GM23338 (cell line): ENCODE measurements at regions not wholly inside any gene's neighbourhood (a gene's known extent, or its start where the extent isn't known, plus 50 kb on each side); places are given as distances from the start of the nearest gene placed in this dataset.

Experiments used
- CREB1 ChIP-seq: fragments of 250-450 bp; sonication (Bioruptor Pico); IDR thresholded peaks from 2 replicates; pipeline ENCODE4 v1.5.0; 2020; ENCODE audit warnings: low read depth, mild to moderate bottlenecking, moderate library complexity
- EZH2 ChIP-seq: fragments of 200-600 bp; sonication (generic); IDR thresholded peaks from one replicate; pipeline ENCODE4 v1.8.0; 2017; ENCODE audit warnings: antibody characterized with exemption, mild to moderate bottlenecking, low read depth; ENCODE audit not compliant: unreplicated experiment
- EZH2phosphoT487 ChIP-seq: fragments of 200-600 bp; sonication (generic); IDR thresholded peaks from one replicate; pipeline ENCODE4 v1.8.1; 2018; ENCODE audit warnings: antibody characterized with exemption; ENCODE audit not compliant: unreplicated experiment
- JUNB ChIP-seq: IDR thresholded peaks from one replicate; pipeline ENCODE4 v1.6.1; 2016; ENCODE audit warnings: antibody characterized with exemption; ENCODE audit not compliant: unreplicated experiment
- NANOG ChIP-seq: IDR thresholded peaks from 2 replicates; pipeline ENCODE4 v1.6.1; 2016; ENCODE audit warnings: antibody characterized with exemption, borderline replicate concordance
- POLR2AphosphoS5 ChIP-seq: IDR thresholded peaks from 2 replicates; pipeline ENCODE4 v1.6.1; 2016; ENCODE audit warnings: antibody characterized with exemption, low read depth
- STAT1 ChIP-seq: IDR thresholded peaks from one replicate; pipeline ENCODE4 v1.6.1; 2016; ENCODE audit warnings: antibody characterized with exemption; ENCODE audit not compliant: unreplicated experiment
- ZNF114 ChIP-seq: fragments of 250-450 bp; sonication (Bioruptor Pico); IDR thresholded peaks from 2 replicates; pipeline ENCODE4 v1.5.0; 2020; ENCODE audit warnings: mild to moderate bottlenecking, moderate library complexity
- ZNF331 ChIP-seq: fragments of 250-450 bp; sonication (Bioruptor Pico); IDR thresholded peaks from 2 replicates; pipeline ENCODE4 v1.5.0; 2020; ENCODE audit warnings: low read depth, mild to moderate bottlenecking, moderate library complexity
- TF ChIP-seq, protein P1 (sequence below), 2 experiments: fragments of 200-600 bp in 1 of 2; sonication (generic) in 1 of 2; conservative IDR thresholded peaks; 2 replicates each; pipeline versions ENCODE4 v1.5.1 to v1.6.1; 2016 to 2017; ENCODE audit warnings: antibody characterized with exemption in 2 of 2, low read depth in 2 of 2, mild to moderate bottlenecking in 2 of 2, moderate library complexity in 1 of 2
- TF ChIP-seq, protein P2 (sequence below): IDR thresholded peaks from one replicate; pipeline ENCODE4 v1.6.1; 2018; ENCODE audit warnings: antibody characterized with exemption; ENCODE audit not compliant: unreplicated experiment
- TF ChIP-seq, protein P3 (sequence below): IDR thresholded peaks from 2 replicates; pipeline ENCODE4 v1.6.1; 2016; ENCODE audit warnings: antibody characterized with exemption

DNA sequence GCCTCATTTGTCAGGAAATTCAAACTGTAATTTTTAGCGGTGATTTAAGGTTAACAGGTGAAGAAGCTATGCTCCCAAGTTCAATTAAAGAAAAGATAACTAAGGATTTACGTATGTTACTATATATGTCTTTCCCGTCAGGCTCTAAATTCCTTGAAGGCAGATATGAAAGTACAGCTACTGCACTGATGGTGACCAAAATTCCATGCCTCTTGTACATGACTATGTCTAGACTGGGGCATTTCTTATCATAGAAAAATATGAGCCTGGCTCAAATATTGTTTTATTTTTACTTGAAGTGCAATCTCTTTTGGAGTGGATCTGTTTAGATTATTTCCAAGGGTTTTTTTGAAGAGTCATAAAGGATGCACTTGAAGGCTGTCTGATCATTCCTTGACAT is 647.1 kb upstream of the KCNMB2 start:
- TF ChIP-seq, protein P1, sequence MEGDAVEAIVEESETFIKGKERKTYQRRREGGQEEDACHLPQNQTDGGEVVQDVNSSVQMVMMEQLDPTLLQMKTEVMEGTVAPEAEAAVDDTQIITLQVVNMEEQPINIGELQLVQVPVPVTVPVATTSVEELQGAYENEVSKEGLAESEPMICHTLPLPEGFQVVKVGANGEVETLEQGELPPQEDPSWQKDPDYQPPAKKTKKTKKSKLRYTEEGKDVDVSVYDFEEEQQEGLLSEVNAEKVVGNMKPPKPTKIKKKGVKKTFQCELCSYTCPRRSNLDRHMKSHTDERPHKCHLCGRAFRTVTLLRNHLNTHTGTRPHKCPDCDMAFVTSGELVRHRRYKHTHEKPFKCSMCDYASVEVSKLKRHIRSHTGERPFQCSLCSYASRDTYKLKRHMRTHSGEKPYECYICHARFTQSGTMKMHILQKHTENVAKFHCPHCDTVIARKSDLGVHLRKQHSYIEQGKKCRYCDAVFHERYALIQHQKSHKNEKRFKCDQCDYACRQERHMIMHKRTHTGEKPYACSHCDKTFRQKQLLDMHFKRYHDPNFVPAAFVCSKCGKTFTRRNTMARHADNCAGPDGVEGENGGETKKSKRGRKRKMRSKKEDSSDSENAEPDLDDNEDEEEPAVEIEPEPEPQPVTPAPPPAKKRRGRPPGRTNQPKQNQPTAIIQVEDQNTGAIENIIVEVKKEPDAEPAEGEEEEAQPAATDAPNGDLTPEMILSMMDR (conservative IDR thresholded peaks at IDR 0.05; ENCODE audit: low read depth in 2 of 2): no peak
- TF ChIP-seq EZH2: no peak
- TF ChIP-seq POLR2AphosphoS5: no peak
- TF ChIP-seq JUNB: no peak
- no peak for TF ChIP-seq ZNF114
- TF ChIP-seq STAT1: no peak
- TF ChIP-seq ZNF331 (CRISPR knock-in tag): no peak
- TF ChIP-seq, protein P2, sequence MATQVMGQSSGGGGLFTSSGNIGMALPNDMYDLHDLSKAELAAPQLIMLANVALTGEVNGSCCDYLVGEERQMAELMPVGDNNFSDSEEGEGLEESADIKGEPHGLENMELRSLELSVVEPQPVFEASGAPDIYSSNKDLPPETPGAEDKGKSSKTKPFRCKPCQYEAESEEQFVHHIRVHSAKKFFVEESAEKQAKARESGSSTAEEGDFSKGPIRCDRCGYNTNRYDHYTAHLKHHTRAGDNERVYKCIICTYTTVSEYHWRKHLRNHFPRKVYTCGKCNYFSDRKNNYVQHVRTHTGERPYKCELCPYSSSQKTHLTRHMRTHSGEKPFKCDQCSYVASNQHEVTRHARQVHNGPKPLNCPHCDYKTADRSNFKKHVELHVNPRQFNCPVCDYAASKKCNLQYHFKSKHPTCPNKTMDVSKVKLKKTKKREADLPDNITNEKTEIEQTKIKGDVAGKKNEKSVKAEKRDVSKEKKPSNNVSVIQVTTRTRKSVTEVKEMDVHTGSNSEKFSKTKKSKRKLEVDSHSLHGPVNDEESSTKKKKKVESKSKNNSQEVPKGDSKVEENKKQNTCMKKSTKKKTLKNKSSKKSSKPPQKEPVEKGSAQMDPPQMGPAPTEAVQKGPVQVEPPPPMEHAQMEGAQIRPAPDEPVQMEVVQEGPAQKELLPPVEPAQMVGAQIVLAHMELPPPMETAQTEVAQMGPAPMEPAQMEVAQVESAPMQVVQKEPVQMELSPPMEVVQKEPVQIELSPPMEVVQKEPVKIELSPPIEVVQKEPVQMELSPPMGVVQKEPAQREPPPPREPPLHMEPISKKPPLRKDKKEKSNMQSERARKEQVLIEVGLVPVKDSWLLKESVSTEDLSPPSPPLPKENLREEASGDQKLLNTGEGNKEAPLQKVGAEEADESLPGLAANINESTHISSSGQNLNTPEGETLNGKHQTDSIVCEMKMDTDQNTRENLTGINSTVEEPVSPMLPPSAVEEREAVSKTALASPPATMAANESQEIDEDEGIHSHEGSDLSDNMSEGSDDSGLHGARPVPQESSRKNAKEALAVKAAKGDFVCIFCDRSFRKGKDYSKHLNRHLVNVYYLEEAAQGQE: no peak
- TF ChIP-seq NANOG: no peak
- TF ChIP-seq EZH2phosphoT487: no peak
- TF ChIP-seq, protein P3, sequence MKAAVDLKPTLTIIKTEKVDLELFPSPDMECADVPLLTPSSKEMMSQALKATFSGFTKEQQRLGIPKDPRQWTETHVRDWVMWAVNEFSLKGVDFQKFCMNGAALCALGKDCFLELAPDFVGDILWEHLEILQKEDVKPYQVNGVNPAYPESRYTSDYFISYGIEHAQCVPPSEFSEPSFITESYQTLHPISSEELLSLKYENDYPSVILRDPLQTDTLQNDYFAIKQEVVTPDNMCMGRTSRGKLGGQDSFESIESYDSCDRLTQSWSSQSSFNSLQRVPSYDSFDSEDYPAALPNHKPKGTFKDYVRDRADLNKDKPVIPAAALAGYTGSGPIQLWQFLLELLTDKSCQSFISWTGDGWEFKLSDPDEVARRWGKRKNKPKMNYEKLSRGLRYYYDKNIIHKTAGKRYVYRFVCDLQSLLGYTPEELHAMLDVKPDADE: no peak
- no peak for TF ChIP-seq CREB1 (CRISPR knock-in tag)
